Progenitor cell of endocrine pancreas (in vitro differentiated cells): ENCODE measurements at regions not wholly inside any gene's neighbourhood (a gene's known extent, or its start where the extent isn't known, plus 50 kb on each side); places are given as distances from the start of the nearest gene placed in this dataset.

Source experiments
- DNase-seq: peaks from one replicate; pipeline ENCODE4 v3.0.0; 2021; ENCODE audit warnings: low spot score; ENCODE audit not compliant: unreplicated experiment
- H3K27ac Mint-ChIP-seq: 2 replicates; pipeline ENCODE4 v1.8.0; 2021; ENCODE audit warnings: mild to moderate bottlenecking, moderate library complexity, mixed read lengths
- H3K27me3 Mint-ChIP-seq: 2 replicates; pipeline ENCODE4 v1.8.0; 2021; ENCODE audit warnings: mixed read lengths
- H3K36me3 Mint-ChIP-seq: 2 replicates; pipeline ENCODE4 v1.8.0; 2022; ENCODE audit warnings: mixed read lengths; ENCODE audit not compliant: insufficient read depth
- H3K4me1 Mint-ChIP-seq: 2 replicates; pipeline ENCODE4 v1.8.0; 2021; ENCODE audit warnings: low read depth, mixed read lengths
- H3K4me3 Mint-ChIP-seq: 2 replicates; pipeline ENCODE4 v1.8.0; 2021; ENCODE audit warnings: low read depth, mild to moderate bottlenecking, moderate library complexity, mixed read lengths
- H3K9me3 Mint-ChIP-seq: 2 replicates; pipeline ENCODE4 v1.8.0; 2021; ENCODE audit warnings: low read depth, mixed read lengths
- CTCF ChIP-seq: fragments of 200-600 bp; sonication (generic); IDR thresholded peaks from one replicate; pipeline ENCODE4 v1.5.0; 2021; ENCODE audit warnings: antibody characterized with exemption, mild to moderate bottlenecking; ENCODE audit not compliant: unreplicated experiment

- H3K36me3 Mint-ChIP-seq: no peaks in the 10 kb centered on the region
- H3K9me3 Mint-ChIP-seq: no peaks in the 10 kb centered on the region
- no peaks in the 10 kb centered on the region for H3K27me3 Mint-ChIP-seq
- H3K27ac Mint-ChIP-seq: no peak overlapping the region
- peaks cover 2% of the 10 kb centered on the region for H3K4me1 Mint-ChIP-seq
- no peak for DNase-seq
- no peak overlapping the region for H3K4me3 Mint-ChIP-seq
- TF ChIP-seq CTCF: no peak
Measured at GRCh38 chr13:91195789-91196188, 151.7 kb upstream of the MIR17HG start.

- Mint-ChIP-seq H3K4me1 (peaks cover 4% of the 10 kb centered on the region), H3K4me3 (no peak overlapping the region), H3K9me3 (no peaks in the 10 kb centered on the region), H3K27me3 (no peaks in the 10 kb centered on the region), H3K27ac (no peak overlapping the region), H3K36me3 (no peaks in the 10 kb centered on the region)
- no peak for DNase-seq
- no peak for TF ChIP-seq CTCF
Measured at GRCh38 chr13:91196958-91197357, 150.5 kb upstream of the MIR17HG start.

GRCh38 chr13:91199866-91200265 lies 147.6 kb upstream of the MIR17HG start:
- no peak overlapping the region for H3K27ac Mint-ChIP-seq
- H3K9me3 Mint-ChIP-seq: no peaks in the 10 kb centered on the region
- no peak for DNase-seq
- TF ChIP-seq CTCF: no peak
- H3K4me1 Mint-ChIP-seq: peaks cover 16% of the 10 kb centered on the region
- H3K4me3 Mint-ChIP-seq: no peak overlapping the region
- no peaks in the 10 kb centered on the region for H3K27me3 Mint-ChIP-seq
- no peaks in the 10 kb centered on the region for H3K36me3 Mint-ChIP-seq

- Mint-ChIP-seq H3K4me1 (peaks cover 16% of the 10 kb centered on the region), H3K27me3 (no peaks in the 10 kb centered on the region), H3K27ac (no peak overlapping the region), H3K4me3 (no peak overlapping the region), H3K36me3 (no peaks in the 10 kb centered on the region), H3K9me3 (no peaks in the 10 kb centered on the region)
- no peak for DNase-seq
- no peak for TF ChIP-seq CTCF
Measured at GRCh38 chr13:91200486-91200885, 147.0 kb upstream of the MIR17HG start.

GRCh38 chr13:91203430-91203829 lies 144.1 kb upstream of the MIR17HG start:
- no peaks in the 10 kb centered on the region for H3K9me3 Mint-ChIP-seq
- no peak for DNase-seq
- peaks cover 16% of the 10 kb centered on the region for H3K4me1 Mint-ChIP-seq
- no peaks in the 10 kb centered on the region for H3K36me3 Mint-ChIP-seq
- no peak overlapping the region for H3K4me3 Mint-ChIP-seq
- H3K27ac Mint-ChIP-seq: no peak overlapping the region
- H3K27me3 Mint-ChIP-seq: no peaks in the 10 kb centered on the region
- TF ChIP-seq CTCF: no peak

- peaks cover 12% of the 10 kb centered on the region for H3K4me1 Mint-ChIP-seq
- DNase-seq: no peak
- no peaks in the 10 kb centered on the region for H3K9me3 Mint-ChIP-seq
- no peak for TF ChIP-seq CTCF
- no peaks in the 10 kb centered on the region for H3K36me3 Mint-ChIP-seq
- no peak overlapping the region for H3K4me3 Mint-ChIP-seq
- H3K27me3 Mint-ChIP-seq: no peaks in the 10 kb centered on the region
- H3K27ac Mint-ChIP-seq: no peak overlapping the region
Measured at GRCh38 chr13:91207261-91207660, 140.2 kb upstream of the MIR17HG start.
